Urothelium cell line (cell line): ENCODE measurements at regions not wholly inside any gene's neighbourhood (a gene's known extent, or its start where the extent isn't known, plus 50 kb on each side); places are given as distances from the start of the nearest gene placed in this dataset.

ENCODE experiments used
- DNase-seq: peaks from one replicate; pipeline ENCODE4 v3.0.0; 2011; ENCODE audit warnings: low spot score, mixed read lengths
- FAIRE-seq: peaks from 2 replicates; lab custom pipeline; 2011; peaks lifted over from hg19 to GRCh38; lab: Jason Lieb, UNC

- no peak for FAIRE-seq
These were observed 235.4 kb downstream of the HDGFL1 start for GRCh38 chr6:22804620-22805261.

GRCh38 chr6:22807261-22807660, 237.9 kb downstream of the HDGFL1 start:
- FAIRE-seq = no peak
- no peak for DNase-seq

More at GRCh38 chr6:22804620-22805261, 235.4 kb downstream of the HDGFL1 start:
- no peak for DNase-seq

GRCh38 chr6:22807818-22808217, 238.5 kb downstream of the HDGFL1 start:
- FAIRE-seq (no peak), DNase-seq (no peak)

GRCh38 chr6:22808466-22808865, 239.1 kb downstream of the HDGFL1 start:
- no peak for FAIRE-seq
- no peak for DNase-seq

- FAIRE-seq = no peak
- DNase-seq = no peak
These were observed 240.0 kb downstream of the HDGFL1 start for GRCh38 chr6:22809370-22809769.

- FAIRE-seq (no peak), DNase-seq (no peak)
These were observed 249.8 kb downstream of the HDGFL1 start for GRCh38 chr6:22819209-22819608.

GRCh38 chr6:22821664-22822320, 252.4 kb downstream of the HDGFL1 start:
- FAIRE-seq (no peak), DNase-seq (no peak)

- FAIRE-seq (no peak), DNase-seq (no peak)
These were observed 255.8 kb downstream of the HDGFL1 start for GRCh38 chr6:22825210-22825609.

- no peak for FAIRE-seq
These were observed 257.6 kb downstream of the HDGFL1 start for GRCh38 chr6:22826961-22827360.

GRCh38 chr6:22827760-22828159, 258.4 kb downstream of the HDGFL1 start:
- DNase-seq = no peak
- FAIRE-seq = no peak

More at GRCh38 chr6:22826961-22827360, 257.6 kb downstream of the HDGFL1 start:
- DNase-seq = no peak

GRCh38 chr6:22828179-22829062, 259.1 kb downstream of the HDGFL1 start:
- FAIRE-seq (no peak), DNase-seq (peak; percentile 74)

GRCh38 chr6:22829070-22829469, 259.7 kb downstream of the HDGFL1 start:
- no peak for FAIRE-seq
- DNase-seq = no peak

- no peak for FAIRE-seq
- DNase-seq = no peak
These were observed 261.1 kb downstream of the HDGFL1 start for GRCh38 chr6:22830463-22830862.

GRCh38 chr6:22833191-22833590, 263.8 kb downstream of the HDGFL1 start:
- FAIRE-seq = no peak

GRCh38 chr6:22838345-22838744, 269.0 kb downstream of the HDGFL1 start:
- FAIRE-seq (no peak), DNase-seq (no peak)

More at GRCh38 chr6:22833191-22833590, 263.8 kb downstream of the HDGFL1 start:
- DNase-seq = no peak

- FAIRE-seq (no peak), DNase-seq (no peak)
These were observed 276.1 kb downstream of the HDGFL1 start for GRCh38 chr6:22845467-22845866.

- FAIRE-seq = no peak
- no peak for DNase-seq
These were observed 278.8 kb downstream of the HDGFL1 start for GRCh38 chr6:22848121-22848520.

- no peak for FAIRE-seq
These were observed 280.6 kb downstream of the HDGFL1 start for GRCh38 chr6:22849921-22850320.

GRCh38 chr6:22852101-22852500, 282.7 kb downstream of the HDGFL1 start:
- DNase-seq = no peak
- FAIRE-seq = no peak

More at GRCh38 chr6:22849921-22850320, 280.6 kb downstream of the HDGFL1 start:
- no peak for DNase-seq

GRCh38 chr6:22873513-22874136, 304.3 kb downstream of the HDGFL1 start:
- DNase-seq (no peak), FAIRE-seq (no peak)

GRCh38 chr6:22875845-22876244, 306.5 kb downstream of the HDGFL1 start:
- FAIRE-seq = no peak

More at GRCh38 chr6:22875845-22876244, 306.5 kb downstream of the HDGFL1 start:
- DNase-seq = no peak
